Neural progenitor cell (in vitro differentiated cells): ENCODE measurements at regions not wholly inside any gene's neighbourhood (a gene's known extent, or its start where the extent isn't known, plus 50 kb on each side); places are given as distances from the start of the nearest gene placed in this dataset.

Source experiments
- DNase-seq: peaks from one replicate; pipeline ENCODE4 v3.0.0-alpha.2; 2016; ENCODE audit warnings: low spot score
- H2AFZ ChIP-seq: fragments of 200-600 bp; sonication (generic); replicated peaks from 2 replicates; pipeline ENCODE4 v1.6.1; 2016; ENCODE audit warnings: antibody characterized with exemption
- H3F3A ChIP-seq: fragments of 200-600 bp; sonication (generic); 2 replicates; pipeline ENCODE4 v1.6.1; 2016; ENCODE audit warnings: antibody characterized with exemption, low read depth
- H3K27ac ChIP-seq: fragments of 200-600 bp; sonication (generic); 2 replicates; pipeline ENCODE4 v1.5.1; 2016; ENCODE audit warnings: mild to moderate bottlenecking
- H3K27me3 ChIP-seq: fragments of 200-600 bp; sonication (generic); 2 replicates; pipeline ENCODE4 v1.6.1; 2016; ENCODE audit warnings: mild to moderate bottlenecking, moderate library complexity
- H3K36me3 ChIP-seq: fragments of 200-600 bp; sonication (generic); 2 replicates; pipeline ENCODE4 v1.5.1; 2016
- H3K4me1 ChIP-seq: fragments of 200-600 bp; sonication (generic); 2 replicates; pipeline ENCODE4 v1.6.1; 2016; ENCODE audit warnings: mixed run types
- H3K4me2 ChIP-seq: fragments of 200-600 bp; sonication (generic); 2 replicates; pipeline ENCODE4 v1.6.1; 2016
- H3K4me3 ChIP-seq: fragments of 200-600 bp; sonication (generic); 2 replicates; pipeline ENCODE4 v1.5.1; 2016
- H3K79me2 ChIP-seq: fragments of 200-600 bp; sonication (generic); 2 replicates; pipeline ENCODE4 v1.6.1; 2016; ENCODE audit warnings: low read depth
- H3K9ac ChIP-seq: fragments of 200-600 bp; sonication (generic); 2 replicates; pipeline ENCODE4 v1.6.1; 2016
- H3K9me3 ChIP-seq: fragments of 200-600 bp; sonication (generic); 2 replicates; pipeline ENCODE4 v1.5.1; 2016; ENCODE audit warnings: low read depth
- H4K20me1 ChIP-seq: fragments of 200-600 bp; sonication (generic); 2 replicates; pipeline ENCODE4 v1.6.1; 2016; ENCODE audit warnings: low read depth
- H3K27ac Mint-ChIP-seq: 3 replicates; pipeline ENCODE4 v1.8.0; 2021; ENCODE audit warnings: mixed read lengths
- H3K27me3 Mint-ChIP-seq: 2 replicates; pipeline ENCODE4 v1.8.0; 2022; ENCODE audit warnings: low read depth, mild to moderate bottlenecking, inconsistent platforms, moderate library complexity, mixed read lengths; ENCODE audit not compliant: insufficient read depth
- H3K36me3 Mint-ChIP-seq: 3 replicates; pipeline ENCODE4 v1.8.0; 2021; ENCODE audit warnings: mixed read lengths
- H3K4me1 Mint-ChIP-seq: 3 replicates; pipeline ENCODE4 v1.8.0; 2021; ENCODE audit warnings: mixed read lengths
- H3K4me3 Mint-ChIP-seq: 3 replicates; pipeline ENCODE4 v1.8.0; 2021; ENCODE audit warnings: mild to moderate bottlenecking, moderate library complexity, mixed read lengths
- H3K9me3 Mint-ChIP-seq: 3 replicates; pipeline ENCODE4 v1.8.0; 2020; ENCODE audit warnings: mixed read lengths
- EZH2 ChIP-seq: fragments of 200-600 bp; sonication (generic); IDR thresholded peaks from 2 replicates; pipeline ENCODE4 v1.6.1; 2017; ENCODE audit warnings: antibody characterized with exemption, mild to moderate bottlenecking, moderate library complexity
- EZH2phosphoT487 ChIP-seq: fragments of 200-600 bp; sonication (generic); IDR thresholded peaks from 2 replicates; pipeline ENCODE4 v1.6.1; 2017; ENCODE audit warnings: antibody characterized with exemption
- TF ChIP-seq, protein P1 (sequence below): fragments of 200-600 bp; sonication (generic); IDR thresholded peaks from 2 replicates; pipeline ENCODE4 v1.5.1; 2017; ENCODE audit warnings: antibody characterized with exemption, mild to moderate bottlenecking

DNA sequence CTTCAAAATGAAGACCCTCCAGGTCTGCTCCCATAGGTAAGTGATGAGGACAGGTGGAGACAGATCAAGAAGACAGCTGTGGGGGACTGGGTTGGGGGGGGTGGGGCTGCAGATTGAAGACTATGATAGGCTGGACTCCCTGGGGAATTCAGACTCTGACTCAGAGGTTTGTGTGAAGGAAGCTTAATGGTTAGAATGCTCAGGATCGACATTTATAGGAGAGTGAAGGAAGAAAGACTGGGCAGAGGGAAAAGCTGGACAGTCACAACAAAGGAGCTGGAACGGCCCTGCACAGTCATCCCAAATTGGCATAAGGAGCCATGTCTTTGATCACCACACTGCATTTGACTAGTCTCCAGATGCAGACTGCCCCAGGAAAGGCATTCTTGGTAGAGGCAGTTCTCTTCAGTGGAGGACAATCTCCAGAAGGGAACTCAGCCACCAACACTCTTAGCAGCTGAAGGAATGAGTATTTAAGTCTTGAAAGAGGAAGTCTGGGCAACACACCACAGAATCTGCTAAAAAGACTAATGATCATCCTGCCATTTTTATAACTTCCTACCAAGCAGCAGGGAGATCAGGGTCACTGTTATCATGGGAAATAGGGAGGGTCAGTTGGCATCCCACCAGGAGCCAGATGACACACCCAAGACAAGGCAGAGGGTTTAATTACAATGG, 120.0 kb upstream of the ZC3H11B start:
- TF ChIP-seq EZH2 (no peak), EZH2phosphoT487 (no peak)
- TF ChIP-seq, protein P1, sequence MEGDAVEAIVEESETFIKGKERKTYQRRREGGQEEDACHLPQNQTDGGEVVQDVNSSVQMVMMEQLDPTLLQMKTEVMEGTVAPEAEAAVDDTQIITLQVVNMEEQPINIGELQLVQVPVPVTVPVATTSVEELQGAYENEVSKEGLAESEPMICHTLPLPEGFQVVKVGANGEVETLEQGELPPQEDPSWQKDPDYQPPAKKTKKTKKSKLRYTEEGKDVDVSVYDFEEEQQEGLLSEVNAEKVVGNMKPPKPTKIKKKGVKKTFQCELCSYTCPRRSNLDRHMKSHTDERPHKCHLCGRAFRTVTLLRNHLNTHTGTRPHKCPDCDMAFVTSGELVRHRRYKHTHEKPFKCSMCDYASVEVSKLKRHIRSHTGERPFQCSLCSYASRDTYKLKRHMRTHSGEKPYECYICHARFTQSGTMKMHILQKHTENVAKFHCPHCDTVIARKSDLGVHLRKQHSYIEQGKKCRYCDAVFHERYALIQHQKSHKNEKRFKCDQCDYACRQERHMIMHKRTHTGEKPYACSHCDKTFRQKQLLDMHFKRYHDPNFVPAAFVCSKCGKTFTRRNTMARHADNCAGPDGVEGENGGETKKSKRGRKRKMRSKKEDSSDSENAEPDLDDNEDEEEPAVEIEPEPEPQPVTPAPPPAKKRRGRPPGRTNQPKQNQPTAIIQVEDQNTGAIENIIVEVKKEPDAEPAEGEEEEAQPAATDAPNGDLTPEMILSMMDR, result no peak
- H3K27ac ChIP-seq, result no peak overlapping the region
- H3K9me3 Mint-ChIP-seq, result peaks cover 21% of the 10 kb centered on the region

GRCh38 chr1:219731771-219732170, 118.9 kb upstream of the ZC3H11B start:
- Histone ChIP-seq H3K27me3 (no peaks in the 10 kb centered on the region), H3K27ac (no peak overlapping the region), H3K4me1 (no peaks in the 10 kb centered on the region), H3K79me2 (no peaks in the 10 kb centered on the region), H3F3A (no peaks in the 10 kb centered on the region), H2AFZ (no peak overlapping the region), H3K36me3 (no peaks in the 10 kb centered on the region), H3K9me3 (no peaks in the 10 kb centered on the region), H3K9ac (no peak overlapping the region), H3K4me2 (no peak overlapping the region), H4K20me1 (no peaks in the 10 kb centered on the region), H3K4me3 (no peak overlapping the region)
- H3K4me3 Mint-ChIP-seq, result no peak overlapping the region
- peaks cover 30% of the 10 kb centered on the region for H3K9me3 Mint-ChIP-seq
- no peak for DNase-seq
- TF ChIP-seq, protein P1, result no peak
- TF ChIP-seq EZH2 (no peak), EZH2phosphoT487 (no peak)
- no peaks in the 10 kb centered on the region for H3K36me3 Mint-ChIP-seq
- H3K27me3 Mint-ChIP-seq, result peaks cover 10% of the 10 kb centered on the region
- H3K4me1 Mint-ChIP-seq, result peaks cover 12% of the 10 kb centered on the region
- no peak overlapping the region for H3K27ac Mint-ChIP-seq

More for the DNA sequence above, 120.0 kb upstream of the ZC3H11B start:
- H4K20me1 ChIP-seq, result no peaks in the 10 kb centered on the region
- no peaks in the 10 kb centered on the region for H3F3A ChIP-seq
- H3K27me3 ChIP-seq, result no peaks in the 10 kb centered on the region
- no peaks in the 10 kb centered on the region for H3K79me2 ChIP-seq
- Mint-ChIP-seq H3K4me1 (peaks cover 12% of the 10 kb centered on the region), H3K27ac (no peak overlapping the region), H3K36me3 (no peaks in the 10 kb centered on the region), H3K4me3 (no peak overlapping the region), H3K27me3 (peaks cover 8% of the 10 kb centered on the region)
- DNase-seq, result no peak
- H3K4me1 ChIP-seq, result no peaks in the 10 kb centered on the region
- no peak overlapping the region for H3K4me3 ChIP-seq
- no peaks in the 10 kb centered on the region for H3K36me3 ChIP-seq
- H3K9ac ChIP-seq, result no peak overlapping the region
- no peak overlapping the region for H2AFZ ChIP-seq
- no peaks in the 10 kb centered on the region for H3K9me3 ChIP-seq
- no peak overlapping the region for H3K4me2 ChIP-seq

GRCh38 chr1:219726480-219727272, 113.8 kb upstream of the ZC3H11B start:
- H3K36me3 Mint-ChIP-seq, result no peaks in the 10 kb centered on the region
- no peaks in the 10 kb centered on the region for H3F3A ChIP-seq
- peaks cover 10% of the 10 kb centered on the region for H3K27me3 Mint-ChIP-seq
- no peak for TF ChIP-seq EZH2
- TF ChIP-seq, protein P1, result no peak
- TF ChIP-seq EZH2phosphoT487, result no peak
- no peak overlapping the region for H3K4me3 ChIP-seq
- H3K4me1 ChIP-seq, result no peaks in the 10 kb centered on the region
- H3K27ac Mint-ChIP-seq, result no peak overlapping the region
- H3K9ac ChIP-seq, result no peak overlapping the region
- peaks cover 2% of the 10 kb centered on the region for H3K4me1 Mint-ChIP-seq
- H3K27me3 ChIP-seq, result no peaks in the 10 kb centered on the region
- H3K9me3 Mint-ChIP-seq, result peaks cover 42% of the 10 kb centered on the region
- no peaks in the 10 kb centered on the region for H3K79me2 ChIP-seq
- no peak overlapping the region for H3K27ac ChIP-seq
- no peak overlapping the region for H3K4me3 Mint-ChIP-seq
- no peak overlapping the region for H3K4me2 ChIP-seq
- no peaks in the 10 kb centered on the region for H3K36me3 ChIP-seq
- no peak overlapping the region for H2AFZ ChIP-seq
- H4K20me1 ChIP-seq, result no peaks in the 10 kb centered on the region
- no peaks in the 10 kb centered on the region for H3K9me3 ChIP-seq
- no peak for DNase-seq
